Thyroid gland (tissue), 4 donors: ENCODE measurements at regions not wholly inside any gene's neighbourhood (a gene's known extent, or its start where the extent isn't known, plus 50 kb on each side); places are given as distances from the start of the nearest gene placed in this dataset.

Source experiments
- DNase-seq, 2 donors: peaks; one replicate each; pipeline ENCODE4 v3.0.0-alpha.2; 2019
- H3K27ac ChIP-seq, 3 donors: fragments of 200-600 bp; sonication (generic); 1 replicate in 2 of 3; 2 replicates in 1 of 3; pipeline ENCODE4 v1.5.1; 2016 to 2019; ENCODE audit warnings: mild to moderate bottlenecking in 1 of 3, moderate library complexity in 1 of 3
- H3K27me3 ChIP-seq: fragments of 200-600 bp; sonication (generic); one replicate; pipeline ENCODE4 v1.5.1; 2019
- H3K36me3 ChIP-seq, 2 donors: fragments of 200-600 bp; sonication (generic); one replicate each; pipeline ENCODE4 v1.5.1; 2016 to 2019
- H3K4me1 ChIP-seq, 2 donors: fragments of 200-600 bp; sonication (generic); one replicate each; pipeline ENCODE4 v1.5.1; 2017 to 2019
- H3K4me3 ChIP-seq, 3 donors: fragments of 200-600 bp; sonication (generic); replicated peaks in 1 of 3; 1 replicate in 2 of 3; 2 replicates in 1 of 3; pipeline ENCODE4 v1.5.1; 2016; ENCODE audit warnings: mild to moderate bottlenecking in 1 of 3
- H3K9me3 ChIP-seq: fragments of 200-600 bp; sonication (generic); one replicate; pipeline ENCODE4 v1.5.1; 2017
- POLR2A ChIP-seq, 2 donors: fragments of 450-650 bp; IDR thresholded peaks; one replicate each; pipeline ENCODE4 v1.6.1; 2017; ENCODE audit warnings: antibody characterized with exemption in 2 of 2, mild to moderate bottlenecking in 2 of 2, moderate library complexity in 1 of 2
- WGBS, 2 donors: methylation state at CpG; one replicate each; pipeline ENCODE4 v1.1.5; 2017; 5-methylcytosine and 5-hydroxymethylcytosine counted together
- intact Hi-C: fragments of 100-400 bp; cut with DNase I; formaldehyde crosslinking; loops from one replicate; pipeline ENCODE4 v1.15.1; 2023
- TF ChIP-seq, protein P1 (sequence below), 6 experiments: fragments of 200-600 bp in 3 of 6; fragments of 450-650 bp in 3 of 6; sonication (generic) in 3 of 6; IDR thresholded peaks; one replicate each; pipeline ENCODE4 v1.5.1; 2016 to 2019; ENCODE audit warnings: antibody characterized with exemption in 6 of 6, mild to moderate bottlenecking in 2 of 6, inconsistent platforms in 1 of 6, moderate library complexity in 1 of 6

- Histone ChIP-seq H3K36me3 (no peaks in the 10 kb centered on the region), H3K9me3 (no peaks in the 10 kb centered on the region), H3K27me3 (no peaks in the 10 kb centered on the region), H3K4me1 (no peaks in the 10 kb centered on the region), H3K4me3 (no peak overlapping the region), H3K27ac (no peak overlapping the region)
- intact Hi-C loops: no loop called here
- WGBS, 2 donors: 97 to 98% methylated on average over 19 to 21 of the region's 27 CpGs
- TF ChIP-seq POLR2A (IDR thresholded peaks at IDR 0.05): no peak
- DNase-seq: no peak
These were observed 590.9 kb upstream of the SLITRK5 start for GRCh38 chr13:87080100-87080779.

DNA sequence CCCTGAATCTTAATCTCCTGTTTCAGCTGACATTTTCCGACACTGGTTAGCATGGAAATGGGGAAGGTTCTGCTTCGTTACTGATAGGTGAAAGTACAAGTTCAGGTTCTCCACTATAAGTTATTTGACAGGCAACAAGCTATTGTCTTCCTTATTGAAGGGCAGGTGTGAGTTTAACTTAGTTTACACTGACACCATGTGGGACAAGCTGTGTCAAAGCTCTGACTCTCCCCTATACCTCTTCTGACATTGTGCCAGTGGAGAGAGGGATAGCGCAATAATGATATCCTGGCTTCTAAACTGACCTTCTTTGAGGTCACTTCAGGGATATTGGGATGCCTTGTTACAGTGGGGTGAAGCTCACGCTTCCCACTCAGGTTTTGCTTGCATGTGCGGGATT is 587.0 kb upstream of the SLITRK5 start:
- H3K36me3 ChIP-seq: no peaks in the 10 kb centered on the region
- H3K4me1 ChIP-seq: no peaks in the 10 kb centered on the region
- H3K4me3 ChIP-seq: no peak overlapping the region
- no peak for DNase-seq
- 89 to 94% methylated on average over 5 of the region's 5 CpGs for WGBS, 2 donors
- intact Hi-C loops: no loop called here
- H3K27me3 ChIP-seq: no peaks in the 10 kb centered on the region
- no peak overlapping the region for H3K27ac ChIP-seq
- TF ChIP-seq POLR2A (IDR thresholded peaks at IDR 0.05): no peak
- TF ChIP-seq, protein P1, sequence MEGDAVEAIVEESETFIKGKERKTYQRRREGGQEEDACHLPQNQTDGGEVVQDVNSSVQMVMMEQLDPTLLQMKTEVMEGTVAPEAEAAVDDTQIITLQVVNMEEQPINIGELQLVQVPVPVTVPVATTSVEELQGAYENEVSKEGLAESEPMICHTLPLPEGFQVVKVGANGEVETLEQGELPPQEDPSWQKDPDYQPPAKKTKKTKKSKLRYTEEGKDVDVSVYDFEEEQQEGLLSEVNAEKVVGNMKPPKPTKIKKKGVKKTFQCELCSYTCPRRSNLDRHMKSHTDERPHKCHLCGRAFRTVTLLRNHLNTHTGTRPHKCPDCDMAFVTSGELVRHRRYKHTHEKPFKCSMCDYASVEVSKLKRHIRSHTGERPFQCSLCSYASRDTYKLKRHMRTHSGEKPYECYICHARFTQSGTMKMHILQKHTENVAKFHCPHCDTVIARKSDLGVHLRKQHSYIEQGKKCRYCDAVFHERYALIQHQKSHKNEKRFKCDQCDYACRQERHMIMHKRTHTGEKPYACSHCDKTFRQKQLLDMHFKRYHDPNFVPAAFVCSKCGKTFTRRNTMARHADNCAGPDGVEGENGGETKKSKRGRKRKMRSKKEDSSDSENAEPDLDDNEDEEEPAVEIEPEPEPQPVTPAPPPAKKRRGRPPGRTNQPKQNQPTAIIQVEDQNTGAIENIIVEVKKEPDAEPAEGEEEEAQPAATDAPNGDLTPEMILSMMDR (IDR thresholded peaks at IDR 0.05): no peak
- H3K9me3 ChIP-seq: no peaks in the 10 kb centered on the region

GRCh38 chr13:87087741-87088140 is 583.4 kb upstream of the SLITRK5 start:
- intact Hi-C loops: no loop called here
- no peak for DNase-seq
- no peak overlapping the region for H3K4me3 ChIP-seq
- no peaks in the 10 kb centered on the region for H3K4me1 ChIP-seq
- no peaks in the 10 kb centered on the region for H3K36me3 ChIP-seq
- WGBS, 2 donors: 90 to 92% methylated on average over 2 of the region's 2 CpGs
- no peak for TF ChIP-seq POLR2A (IDR thresholded peaks at IDR 0.05)
- TF ChIP-seq, protein P1 (IDR thresholded peaks at IDR 0.05): no peak
- H3K9me3 ChIP-seq: no peaks in the 10 kb centered on the region
- H3K27ac ChIP-seq: no peak overlapping the region
- H3K27me3 ChIP-seq: no peaks in the 10 kb centered on the region

GRCh38 chr13:87089391-87089790 is 581.8 kb upstream of the SLITRK5 start:
- 88 to 89% methylated on average over 4 of the region's 4 CpGs for WGBS, 2 donors
- no peaks in the 10 kb centered on the region for H3K4me1 ChIP-seq
- no peak for TF ChIP-seq POLR2A (IDR thresholded peaks at IDR 0.05)
- TF ChIP-seq, protein P1 (IDR thresholded peaks at IDR 0.05): no peak

GRCh38 chr13:87093399-87093798 is 577.8 kb upstream of the SLITRK5 start:
- no peak for DNase-seq
- TF ChIP-seq, protein P1 (IDR thresholded peaks at IDR 0.05): no peak
- no peak for TF ChIP-seq POLR2A (IDR thresholded peaks at IDR 0.05)
- 77 to 84% methylated on average over 2 of the region's 2 CpGs for WGBS, 2 donors
- Histone ChIP-seq H3K36me3 (no peaks in the 10 kb centered on the region), H3K27ac (no peak overlapping the region), H3K27me3 (no peaks in the 10 kb centered on the region), H3K4me3 (no peak overlapping the region), H3K9me3 (no peaks in the 10 kb centered on the region), H3K4me1 (no peaks in the 10 kb centered on the region)
- intact Hi-C loops: no loop called here

More at GRCh38 chr13:87089391-87089790, 581.8 kb upstream of the SLITRK5 start:
- Histone ChIP-seq H3K27ac (no peak overlapping the region), H3K36me3 (no peaks in the 10 kb centered on the region), H3K4me3 (no peak overlapping the region), H3K9me3 (no peaks in the 10 kb centered on the region), H3K27me3 (no peaks in the 10 kb centered on the region)
- intact Hi-C loops: no loop called here
- DNase-seq: no peak
